ENCODE measurements at regions not wholly inside any gene's neighbourhood (a gene's known extent, or its start where the extent isn't known, plus 50 kb on each side); places are given as distances from the start of the nearest gene placed in this dataset.

DNA sequence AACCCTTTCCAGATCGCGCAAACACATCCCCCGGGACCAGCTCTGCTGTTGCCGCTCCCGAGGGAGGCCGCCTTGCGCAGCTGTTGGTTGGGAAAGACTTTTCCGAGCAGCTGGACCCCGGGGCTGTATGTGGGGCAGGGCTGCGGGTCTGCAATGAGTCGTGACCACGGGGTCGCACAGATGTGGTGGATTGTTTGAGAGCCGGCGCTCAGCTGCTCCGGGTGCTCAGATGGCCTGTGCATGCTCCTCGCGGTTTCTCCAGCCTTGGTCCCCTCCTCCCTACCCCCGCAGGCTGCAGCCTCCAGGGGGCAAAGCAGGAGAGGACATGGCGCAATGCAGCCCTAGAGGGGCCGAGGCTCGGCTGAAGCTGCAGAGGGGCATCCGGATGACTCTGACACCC is 105.2 kb upstream of the OTOS start:
- no peak for TF ChIP-seq CTCF (IDR thresholded peaks at IDR 0.05; ENCODE audit: low read length)
- TF ChIP-seq EZH2 (optimal IDR thresholded peaks at IDR 0.05; ENCODE audit: low read depth, low read length): no peak
